HCT116 (cell line): ENCODE measurements at regions not wholly inside any gene's neighbourhood (a gene's known extent, or its start where the extent isn't known, plus 50 kb on each side); places are given as distances from the start of the nearest gene placed in this dataset.
A peak's percentile ranks its signal among the peaks of the same experiment; 100 is the strongest.
"Not testable (repeated sequence)": the region's sequence is repeated elsewhere in the genome, so short reads cannot be mapped to it uniquely, and the experiment has no call there.

ENCODE experiments used
- ATAC-seq: fragments of 200-7000 bp; cut with Tn5 transposase; 2 replicates; pipeline ENCODE4 v1.9.1; 2020; ENCODE audit warnings: mild to moderate bottlenecking, moderate library complexity
- BruUV-seq: library from RNA; stranded (reverse); fragments of 400-500 nt; replicated peaks from 2 replicates; lab custom pipeline; 2021; lab: Mats Ljungman, UMichigan
- CTCF ChIA-PET: fragments of 300-600 bp; sonication (Branson Sonifier 250); formaldehyde crosslinking; loops from one replicate; lab custom pipeline; 2021; ENCODE audit warnings: antibody characterized with exemption; lab: Charles Lee
- POLR2A ChIA-PET: fragments of 300-600, 350-600 bp; sonication (Branson Sonifier 250); formaldehyde crosslinking; loops from one replicate; lab custom pipeline; 2021; ENCODE audit warnings: antibody characterized with exemption; lab: Charles Lee
- RAD21 ChIA-PET, 2 experiments: fragments of 300-600 bp; sonication (Branson Sonifier 250); formaldehyde crosslinking; loops; one replicate each; lab custom pipeline; 2023; ENCODE audit warnings: low total read pairs in 2 of 2; ENCODE audit not compliant: uncharacterized antibody in 2 of 2, unreplicated experiment in 2 of 2, low non-redundant PET in 1 of 2; lab: Charles Lee
- DNase-seq: peaks from one replicate; pipeline ENCODE4 v3.0.0-alpha.2; 2010; ENCODE audit warnings: low read depth, low spot score
- H2AFZ ChIP-seq: fragments of 200-600 bp; shearing (Covaris generic), sonication (generic); 2 replicates; pipeline ENCODE4 v1.6.1; 2017; ENCODE audit warnings: low read depth, mixed run types, mixed read lengths, antibody characterized with exemption, low read length; ENCODE audit not compliant: poor library complexity, severe bottlenecking
- H3K27ac ChIP-seq: 2 replicates; pipeline ENCODE4 v1.5.1; 2012; ENCODE audit warnings: low read depth, low read length
- H3K27me3 ChIP-seq: fragments of 200-600 bp; sonication (generic); 2 replicates; pipeline ENCODE4 v1.6.1; 2016; ENCODE audit warnings: mixed run types, low read length, mixed read lengths; ENCODE audit not compliant: insufficient read depth
- H3K36me3 ChIP-seq, 2 experiments: fragments of 200-500 bp in 1 of 2; fragments of 200-600 bp in 1 of 2; sonication (Bioruptor generic) in 1 of 2; sonication (generic) in 1 of 2; 2 replicates each; pipeline versions ENCODE4 v1.5.1 to v1.6.1; 2014 to 2016; ENCODE audit warnings: low read length in 2 of 2, inconsistent platforms in 1 of 2, mixed read lengths in 1 of 2, mixed run types in 1 of 2; ENCODE audit not compliant: insufficient read depth in 2 of 2, control insufficient read depth in 1 of 2
- H3K4me1 ChIP-seq, 2 experiments: fragments of 200-600 bp in 1 of 2; sonication (generic) in 1 of 2; 2 replicates each; pipeline versions ENCODE4 v1.5.1 to v1.6.1; 2012 to 2017; ENCODE audit warnings: low read length in 2 of 2, inconsistent platforms in 1 of 2, mild to moderate bottlenecking in 1 of 2, mixed read lengths in 1 of 2, mixed run types in 1 of 2, moderate library complexity in 1 of 2; ENCODE audit not compliant: insufficient read depth in 2 of 2, control insufficient read depth in 1 of 2
- H3K4me2 ChIP-seq: fragments of 200-600 bp; sonication (generic); 2 replicates; pipeline ENCODE4 v1.6.1; 2017; ENCODE audit warnings: mixed run types, low read length, mixed read lengths
- H3K4me3 ChIP-seq, 2 experiments: fragments of 200-600 bp in 1 of 2; sonication (generic) in 1 of 2; replicated peaks in 1 of 2; 2 replicates each; pipeline ENCODE4 v1.5.1; 2011 to 2016; ENCODE audit warnings: low read length in 2 of 2, control low read depth in 1 of 2, low read depth in 1 of 2, mild to moderate bottlenecking in 1 of 2, mixed read lengths in 1 of 2, mixed run types in 1 of 2
- H3K79me2 ChIP-seq: fragments of 200-600 bp; sonication (generic); 2 replicates; pipeline ENCODE4 v1.6.1; 2017; ENCODE audit warnings: mild to moderate bottlenecking, mixed run types, low read length, moderate library complexity, mixed read lengths; ENCODE audit not compliant: insufficient read depth
- H3K9ac ChIP-seq: fragments of 200-600 bp; sonication (generic); 2 replicates; pipeline ENCODE4 v1.6.1; 2016; ENCODE audit warnings: low read length, mixed read lengths
- H3K9me2 ChIP-seq: fragments of 200-600 bp; sonication (generic), shearing (Covaris generic); 2 replicates; pipeline ENCODE4 v1.6.1; 2017; ENCODE audit warnings: mixed run types, mild to moderate bottlenecking, moderate library complexity; ENCODE audit not compliant: insufficient read depth
- H3K9me3 ChIP-seq, 2 experiments: fragments of 200-500 bp in 1 of 2; fragments of 200-600 bp in 1 of 2; sonication (Bioruptor generic) in 1 of 2; sonication (generic) in 1 of 2; 2 replicates each; pipeline ENCODE4 v1.6.1; 2014 to 2017; ENCODE audit warnings: low read length in 2 of 2, mixed read lengths in 2 of 2, inconsistent platforms in 1 of 2, low read depth in 1 of 2, mild to moderate bottlenecking in 1 of 2, mixed run types in 1 of 2, moderate library complexity in 1 of 2; ENCODE audit not compliant: control insufficient read depth in 1 of 2, insufficient read depth in 1 of 2
- H4K20me1 ChIP-seq: fragments of 200-600 bp; sonication (generic), shearing (Covaris generic); 2 replicates; pipeline ENCODE4 v1.6.1; 2017; ENCODE audit warnings: mixed run types, mild to moderate bottlenecking, moderate library complexity; ENCODE audit not compliant: insufficient read depth
- POLR2AphosphoS5 ChIP-seq: IDR thresholded peaks from 2 replicates; pipeline ENCODE4 v1.6.1; 2011; ENCODE audit warnings: mild to moderate bottlenecking, low read depth, low read length, moderate library complexity
- TCF7L2 ChIP-seq: IDR thresholded peaks from 2 replicates; pipeline ENCODE4 v1.7.0; 2011; ENCODE audit warnings: borderline replicate concordance, inconsistent platforms; ENCODE audit not compliant: insufficient read depth, insufficient read length; ENCODE audit errors: extremely low read depth
- intact Hi-C: fragments of 100-400 bp; cut with micrococcal nuclease; formaldehyde crosslinking; loops from 2 replicates; pipeline ENCODE4 v1.10.0; 2022

- Histone ChIP-seq H3K9ac (peak overlapping the region; percentile 72), H2AFZ (peak overlapping the region; percentile 68), H3K4me2 (peak overlapping the region; percentile 76), H3K27ac (peak overlapping the region; percentile 55), H3K4me3 (peak overlapping the region; percentile 57 to 63)
- RAD21 ChIA-PET, H3K9me3 ChIP-seq, H3K36me3 ChIP-seq, H3K9me2 ChIP-seq, H3K79me2 ChIP-seq, H3K27me3 ChIP-seq, CTCF ChIA-PET, POLR2A ChIA-PET, H4K20me1 ChIP-seq: not testable (repeated sequence)
- BruUV-seq = TSS peak; percentile 82
- peak; percentile 85 for ATAC-seq
- peak; percentile 48 for TF ChIP-seq TCF7L2
- peak; percentile 68 for TF ChIP-seq POLR2AphosphoS5
- TF ChIP-seq, all 23 proteins: peak for 2; not testable (repeated sequence) for 21
- peak; percentile 46 for DNase-seq
- intact Hi-C loops = loop anchor here (10.0 kb wide), 1 partner anchor 117 kb away; no protein-coding TSS in a partner anchor
- H3K4me1 ChIP-seq = not testable (repeated sequence)
Observed at GRCh38 chr3:195657475-195658372, 63.1 kb upstream of the MUC20 start.

- H2AFZ ChIP-seq, H3K9me3 ChIP-seq, H3K9me2 ChIP-seq, H3K4me1 ChIP-seq, BruUV-seq, RAD21 ChIA-PET, H3K4me3 ChIP-seq, H3K27me3 ChIP-seq, H3K4me2 ChIP-seq, H4K20me1 ChIP-seq, H3K36me3 ChIP-seq, DNase-seq, H3K27ac ChIP-seq, H3K9ac ChIP-seq, ATAC-seq, H3K79me2 ChIP-seq, CTCF ChIA-PET, POLR2A ChIA-PET: not testable (repeated sequence)
- intact Hi-C loops = loop anchor here (10.0 kb wide), 1 partner anchor 119 kb away; no protein-coding TSS in a partner anchor
Observed at GRCh38 chr3:195656091-195656490, 64.7 kb upstream of the MUC20 start.

GRCh38 chr3:195654746-195655145 lies 66.0 kb upstream of the MUC20 start:
- H2AFZ ChIP-seq, POLR2A ChIA-PET, H3K27me3 ChIP-seq, H3K9me2 ChIP-seq, RAD21 ChIA-PET, H3K9me3 ChIP-seq, BruUV-seq, H3K4me3 ChIP-seq, H3K4me2 ChIP-seq, H3K4me1 ChIP-seq, H4K20me1 ChIP-seq, H3K36me3 ChIP-seq, H3K27ac ChIP-seq, CTCF ChIA-PET, H3K9ac ChIP-seq, H3K79me2 ChIP-seq, ATAC-seq, DNase-seq: not testable (repeated sequence)
- intact Hi-C loops = loop anchor here (10.0 kb wide), 1 partner anchor 120 kb away; no protein-coding TSS in a partner anchor

GRCh38 chr3:195654138-195654537 lies 66.6 kb upstream of the MUC20 start:
- H3K4me1 ChIP-seq, H4K20me1 ChIP-seq, H3K4me2 ChIP-seq, ATAC-seq, H3K36me3 ChIP-seq, H3K4me3 ChIP-seq, H3K27ac ChIP-seq, DNase-seq, H3K27me3 ChIP-seq, RAD21 ChIA-PET, H3K9me2 ChIP-seq, H3K9ac ChIP-seq, H3K9me3 ChIP-seq, H2AFZ ChIP-seq, BruUV-seq, CTCF ChIA-PET, H3K79me2 ChIP-seq, POLR2A ChIA-PET: not testable (repeated sequence)
- intact Hi-C loops = loop anchor here (10.0 kb wide), 1 partner anchor 121 kb away; no protein-coding TSS in a partner anchor
